HCT116 (cell line): ENCODE measurements at regions not wholly inside any gene's neighbourhood (a gene's known extent, or its start where the extent isn't known, plus 50 kb on each side); places are given as distances from the start of the nearest gene placed in this dataset.

Source experiments
- EZH2 ChIP-seq: fragments of 200-600 bp; sonication (generic); IDR thresholded peaks from 2 replicates; pipeline ENCODE4 v1.6.1; 2017; ENCODE audit warnings: antibody characterized with exemption, mixed run types
- EZH2phosphoT487 ChIP-seq: fragments of 200-600 bp; IDR thresholded peaks from 2 replicates; pipeline ENCODE4 v1.6.1; 2018; ENCODE audit warnings: antibody characterized with exemption, borderline replicate concordance
- FOSL1 ChIP-seq: IDR thresholded peaks from 2 replicates; pipeline ENCODE4 v1.6.1; 2012; ENCODE audit warnings: low read depth
- POLR2A ChIP-seq: IDR thresholded peaks from 2 replicates; pipeline ENCODE4 v1.7.0; 2011; ENCODE audit warnings: borderline replicate concordance; ENCODE audit not compliant: insufficient read depth, insufficient read length; ENCODE audit errors: extremely low read depth
- POLR2AphosphoS5 ChIP-seq: IDR thresholded peaks from 2 replicates; pipeline ENCODE4 v1.6.1; 2011; ENCODE audit warnings: mild to moderate bottlenecking, low read depth, low read length, moderate library complexity
- ZFX ChIP-seq: fragments of 450-650 bp; IDR thresholded peaks from 2 replicates; pipeline ENCODE4 v1.6.1; 2017
- TF ChIP-seq, protein P1 (sequence below), 3 experiments: fragments of 200-600 bp in 1 of 3; sonication (generic) in 1 of 3; IDR thresholded peaks in 2 of 3; conservative IDR thresholded peaks in 1 of 3; 2 replicates each; pipeline ENCODE4 v1.5.1; 2012 to 2017; ENCODE audit warnings: low read depth in 2 of 3, low read length in 2 of 3, antibody characterized with exemption in 1 of 3, borderline replicate concordance in 1 of 3, control low read depth in 1 of 3, mild to moderate bottlenecking in 1 of 3, mixed read lengths in 1 of 3, mixed run types in 1 of 3, moderate library complexity in 1 of 3; ENCODE audit not compliant: insufficient read depth in 1 of 3
- TF ChIP-seq, protein P2 (sequence below): IDR thresholded peaks from 2 replicates; pipeline ENCODE4 v1.6.1; 2012

DNA sequence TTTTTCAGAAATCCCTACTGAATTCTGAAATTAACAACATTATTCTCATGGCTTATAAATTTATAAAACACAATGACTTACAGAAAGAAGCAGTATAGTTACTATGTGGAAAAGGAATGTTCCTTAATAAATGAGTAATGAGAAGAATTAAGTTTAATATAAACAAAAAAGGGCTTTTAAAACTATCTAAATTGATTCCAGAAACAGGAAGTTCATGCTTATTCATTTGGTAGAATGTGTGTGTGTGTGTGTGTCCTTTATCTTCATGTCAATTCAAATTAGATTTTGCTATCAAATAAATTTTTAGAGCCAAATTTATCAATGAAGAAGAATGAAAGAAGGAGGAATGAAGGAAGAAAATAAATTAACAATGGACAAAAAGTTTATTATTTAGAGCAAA, 440.8 kb upstream of the LRRTM4 start:
- TF ChIP-seq EZH2phosphoT487 (no peak), FOSL1 (no peak), POLR2A (no peak), POLR2AphosphoS5 (no peak), ZFX (no peak), EZH2 (no peak)
- TF ChIP-seq, protein P1, sequence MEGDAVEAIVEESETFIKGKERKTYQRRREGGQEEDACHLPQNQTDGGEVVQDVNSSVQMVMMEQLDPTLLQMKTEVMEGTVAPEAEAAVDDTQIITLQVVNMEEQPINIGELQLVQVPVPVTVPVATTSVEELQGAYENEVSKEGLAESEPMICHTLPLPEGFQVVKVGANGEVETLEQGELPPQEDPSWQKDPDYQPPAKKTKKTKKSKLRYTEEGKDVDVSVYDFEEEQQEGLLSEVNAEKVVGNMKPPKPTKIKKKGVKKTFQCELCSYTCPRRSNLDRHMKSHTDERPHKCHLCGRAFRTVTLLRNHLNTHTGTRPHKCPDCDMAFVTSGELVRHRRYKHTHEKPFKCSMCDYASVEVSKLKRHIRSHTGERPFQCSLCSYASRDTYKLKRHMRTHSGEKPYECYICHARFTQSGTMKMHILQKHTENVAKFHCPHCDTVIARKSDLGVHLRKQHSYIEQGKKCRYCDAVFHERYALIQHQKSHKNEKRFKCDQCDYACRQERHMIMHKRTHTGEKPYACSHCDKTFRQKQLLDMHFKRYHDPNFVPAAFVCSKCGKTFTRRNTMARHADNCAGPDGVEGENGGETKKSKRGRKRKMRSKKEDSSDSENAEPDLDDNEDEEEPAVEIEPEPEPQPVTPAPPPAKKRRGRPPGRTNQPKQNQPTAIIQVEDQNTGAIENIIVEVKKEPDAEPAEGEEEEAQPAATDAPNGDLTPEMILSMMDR (IDR thresholded peaks at IDR 0.05 in 2 of 3, conservative IDR thresholded peaks at IDR 0.05 in 1 of 3; ENCODE audit: borderline replicate concordance in 1 of 3, insufficient read depth in 1 of 3, low read depth in 2 of 3, low read length in 2 of 3) = no peak
- TF ChIP-seq, protein P2, sequence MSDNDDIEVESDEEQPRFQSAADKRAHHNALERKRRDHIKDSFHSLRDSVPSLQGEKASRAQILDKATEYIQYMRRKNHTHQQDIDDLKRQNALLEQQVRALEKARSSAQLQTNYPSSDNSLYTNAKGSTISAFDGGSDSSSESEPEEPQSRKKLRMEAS = no peak
